SK-N-SH treated with all-trans-retinoic acid at 6 μM for 48 hours (cell line): ENCODE measurements at regions not wholly inside any gene's neighbourhood (a gene's known extent, or its start where the extent isn't known, plus 50 kb on each side); places are given as distances from the start of the nearest gene placed in this dataset.

Source experiments
- ATAC-seq: fragments of 200-7000 bp; cut with Tn5 transposase; 3 replicates; pipeline ENCODE4 v1.9.1; 2020; ENCODE audit warnings: mild to moderate bottlenecking, moderate library complexity
- ARNTL ChIP-seq: fragments of 450-650 bp; formaldehyde crosslinking; IDR thresholded peaks from 2 replicates; pipeline ENCODE4 v1.5.0; 2020; ENCODE audit warnings: low read depth, mild to moderate bottlenecking, moderate library complexity, borderline replicate concordance
- BACH2 ChIP-seq: fragments of 250-450 bp; sonication (Bioruptor Pico); IDR thresholded peaks from 2 replicates; pipeline ENCODE4 v1.9.0; 2021; ENCODE audit warnings: mild to moderate bottlenecking, borderline replicate concordance
- CREB5 ChIP-seq: fragments of 250-450 bp; sonication (Bioruptor Pico); IDR thresholded peaks from 2 replicates; pipeline ENCODE4 v1.5.1; 2020; ENCODE audit warnings: low read depth, mild to moderate bottlenecking, moderate library complexity
- CSDC2 ChIP-seq: fragments of 250-450 bp; sonication (Bioruptor Pico); IDR thresholded peaks from 2 replicates; pipeline ENCODE4 v1.5.0; 2020; ENCODE audit warnings: mild to moderate bottlenecking, moderate library complexity
- ISL1 ChIP-seq: fragments of 250-450 bp; sonication (Bioruptor Pico); IDR thresholded peaks from 2 replicates; pipeline ENCODE4 v2.1.2; 2022; ENCODE audit warnings: mild to moderate bottlenecking, moderate library complexity
- PPARA ChIP-seq: fragments of 250-450 bp; sonication (Bioruptor Pico); IDR thresholded peaks from 2 replicates; pipeline ENCODE4 v1.5.0; 2020; ENCODE audit warnings: mild to moderate bottlenecking, borderline replicate concordance
- RARB ChIP-seq: fragments of 250-450 bp; sonication (Bioruptor Pico); IDR thresholded peaks from 2 replicates; pipeline ENCODE4 v1.8.0; 2021; ENCODE audit warnings: mild to moderate bottlenecking, moderate library complexity
- SNAI2 ChIP-seq: fragments of 250-450 bp; sonication (Bioruptor Pico); IDR thresholded peaks from 2 replicates; pipeline ENCODE4 v1.5.0; 2020; ENCODE audit warnings: mild to moderate bottlenecking, moderate library complexity
- TCF4 ChIP-seq: fragments of 250-450 bp; sonication (Bioruptor Pico); IDR thresholded peaks from 2 replicates; pipeline ENCODE4 v1.8.0; 2021; ENCODE audit warnings: mild to moderate bottlenecking, moderate library complexity, borderline replicate concordance
- TSHZ2 ChIP-seq: fragments of 250-450 bp; sonication (Bioruptor Pico); IDR thresholded peaks from 2 replicates; pipeline ENCODE4 v1.5.0; 2020; ENCODE audit warnings: mild to moderate bottlenecking, moderate library complexity
- ZC3H10 ChIP-seq: fragments of 250-450 bp; sonication (Bioruptor Pico); IDR thresholded peaks from 2 replicates; pipeline ENCODE4 v1.5.1; 2021; ENCODE audit warnings: mild to moderate bottlenecking, moderate library complexity
- ZFP3 ChIP-seq: fragments of 250-450 bp; sonication (Bioruptor Pico); IDR thresholded peaks from 2 replicates; pipeline ENCODE4 v1.5.0; 2020; ENCODE audit warnings: mild to moderate bottlenecking, moderate library complexity
- ZFP30 ChIP-seq: fragments of 450-650 bp; formaldehyde crosslinking; IDR thresholded peaks from 2 replicates; pipeline ENCODE4 v1.5.0; 2022; ENCODE audit warnings: mild to moderate bottlenecking, moderate library complexity
- ZNF70 ChIP-seq: fragments of 450-650 bp; formaldehyde crosslinking; IDR thresholded peaks from 2 replicates; pipeline ENCODE4 v1.5.0; 2020; ENCODE audit warnings: mild to moderate bottlenecking, moderate library complexity
- ZNF8 ChIP-seq: fragments of 450-650 bp; formaldehyde crosslinking; IDR thresholded peaks from 2 replicates; pipeline ENCODE4 v1.5.0; 2020; ENCODE audit warnings: mild to moderate bottlenecking, moderate library complexity
- TF ChIP-seq, protein P1 (sequence below): fragments of 250-450 bp; sonication (Bioruptor Pico); IDR thresholded peaks from 2 replicates; pipeline ENCODE4 v1.5.1; 2021; ENCODE audit warnings: mild to moderate bottlenecking, moderate library complexity
- TF ChIP-seq, protein P2 (sequence below): fragments of 250-450 bp; sonication (Bioruptor Pico); IDR thresholded peaks from 2 replicates; pipeline ENCODE4 v1.8.0; 2021; ENCODE audit warnings: low read depth, mild to moderate bottlenecking, moderate library complexity, borderline replicate concordance
- TF ChIP-seq, protein P3 (sequence below): fragments of 250-450 bp; sonication (Bioruptor Pico); IDR thresholded peaks from 2 replicates; pipeline ENCODE4 v1.8.0; 2020; ENCODE audit warnings: mild to moderate bottlenecking, moderate library complexity, borderline replicate concordance

DNA sequence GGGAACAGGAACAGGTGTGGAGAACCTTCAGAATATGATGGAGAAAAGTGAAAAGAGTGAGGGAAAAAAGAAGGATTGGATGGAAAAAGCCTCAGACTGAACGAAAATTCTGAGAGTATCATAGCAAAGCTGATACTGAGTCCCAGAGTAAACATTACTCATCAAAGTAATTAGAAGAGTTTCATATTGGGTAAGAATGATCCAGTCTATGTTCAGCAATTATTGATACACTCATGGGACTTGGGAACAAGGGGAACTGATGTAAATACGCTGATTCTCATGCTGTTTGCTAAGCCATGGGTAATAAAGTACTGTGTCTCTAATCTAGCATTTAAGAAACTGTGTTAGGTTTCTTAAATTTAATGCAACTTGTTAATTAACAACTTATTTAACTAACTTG lies 219.9 kb upstream of the NOL4 start:
- TF ChIP-seq TCF4 (CRISPR knock-in tag) (no peak), PPARA (CRISPR knock-in tag) (no peak), ZFP3 (CRISPR knock-in tag) (no peak), CREB5 (CRISPR knock-in tag) (no peak), ZNF8 (CRISPR knock-in tag) (no peak)
- TF ChIP-seq, protein P1, sequence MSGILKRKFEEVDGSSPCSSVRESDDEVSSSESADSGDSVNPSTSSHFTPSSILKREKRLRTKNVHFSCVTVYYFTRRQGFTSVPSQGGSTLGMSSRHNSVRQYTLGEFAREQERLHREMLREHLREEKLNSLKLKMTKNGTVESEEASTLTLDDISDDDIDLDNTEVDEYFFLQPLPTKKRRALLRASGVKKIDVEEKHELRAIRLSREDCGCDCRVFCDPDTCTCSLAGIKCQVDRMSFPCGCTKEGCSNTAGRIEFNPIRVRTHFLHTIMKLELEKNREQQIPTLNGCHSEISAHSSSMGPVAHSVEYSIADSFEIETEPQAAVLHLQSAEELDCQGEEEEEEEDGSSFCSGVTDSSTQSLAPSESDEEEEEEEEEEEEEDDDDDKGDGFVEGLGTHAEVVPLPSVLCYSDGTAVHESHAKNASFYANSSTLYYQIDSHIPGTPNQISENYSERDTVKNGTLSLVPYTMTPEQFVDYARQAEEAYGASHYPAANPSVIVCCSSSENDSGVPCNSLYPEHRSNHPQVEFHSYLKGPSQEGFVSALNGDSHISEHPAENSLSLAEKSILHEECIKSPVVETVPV (CRISPR knock-in tag), result no peak
- no peak for ATAC-seq

GRCh38 chr18:34448662-34449061 lies 223.9 kb upstream of the NOL4 start:
- ATAC-seq, result no peak
- no peak for TF ChIP-seq ZNF70 (CRISPR knock-in tag)
- TF ChIP-seq TSHZ2, result no peak
- TF ChIP-seq RARB (CRISPR knock-in tag), result no peak
- TF ChIP-seq, protein P2, sequence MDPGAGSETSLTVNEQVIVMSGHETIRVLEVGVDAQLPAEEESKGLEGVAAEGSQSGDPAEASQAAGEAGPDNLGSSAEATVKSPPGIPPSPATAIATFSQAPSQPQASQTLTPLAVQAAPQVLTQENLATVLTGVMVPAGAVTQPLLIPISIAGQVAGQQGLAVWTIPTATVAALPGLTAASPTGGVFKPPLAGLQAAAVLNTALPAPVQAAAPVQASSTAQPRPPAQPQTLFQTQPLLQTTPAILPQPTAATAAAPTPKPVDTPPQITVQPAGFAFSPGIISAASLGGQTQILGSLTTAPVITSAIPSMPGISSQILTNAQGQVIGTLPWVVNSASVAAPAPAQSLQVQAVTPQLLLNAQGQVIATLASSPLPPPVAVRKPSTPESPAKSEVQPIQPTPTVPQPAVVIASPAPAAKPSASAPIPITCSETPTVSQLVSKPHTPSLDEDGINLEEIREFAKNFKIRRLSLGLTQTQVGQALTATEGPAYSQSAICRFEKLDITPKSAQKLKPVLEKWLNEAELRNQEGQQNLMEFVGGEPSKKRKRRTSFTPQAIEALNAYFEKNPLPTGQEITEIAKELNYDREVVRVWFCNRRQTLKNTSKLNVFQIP (CRISPR knock-in tag), result no peak
- TF ChIP-seq ZNF8 (CRISPR knock-in tag), result no peak
- TF ChIP-seq ARNTL (CRISPR knock-in tag), result no peak
- no peak for TF ChIP-seq SNAI2 (CRISPR knock-in tag)
- TF ChIP-seq CSDC2, result no peak
- no peak for TF ChIP-seq ISL1 (CRISPR knock-in tag)
- no peak for TF ChIP-seq BACH2 (CRISPR knock-in tag)
- TF ChIP-seq, protein P1 (CRISPR knock-in tag), result no peak
- TF ChIP-seq CREB5 (CRISPR knock-in tag), result no peak
- no peak for TF ChIP-seq TCF4 (CRISPR knock-in tag)
- TF ChIP-seq, protein P3, sequence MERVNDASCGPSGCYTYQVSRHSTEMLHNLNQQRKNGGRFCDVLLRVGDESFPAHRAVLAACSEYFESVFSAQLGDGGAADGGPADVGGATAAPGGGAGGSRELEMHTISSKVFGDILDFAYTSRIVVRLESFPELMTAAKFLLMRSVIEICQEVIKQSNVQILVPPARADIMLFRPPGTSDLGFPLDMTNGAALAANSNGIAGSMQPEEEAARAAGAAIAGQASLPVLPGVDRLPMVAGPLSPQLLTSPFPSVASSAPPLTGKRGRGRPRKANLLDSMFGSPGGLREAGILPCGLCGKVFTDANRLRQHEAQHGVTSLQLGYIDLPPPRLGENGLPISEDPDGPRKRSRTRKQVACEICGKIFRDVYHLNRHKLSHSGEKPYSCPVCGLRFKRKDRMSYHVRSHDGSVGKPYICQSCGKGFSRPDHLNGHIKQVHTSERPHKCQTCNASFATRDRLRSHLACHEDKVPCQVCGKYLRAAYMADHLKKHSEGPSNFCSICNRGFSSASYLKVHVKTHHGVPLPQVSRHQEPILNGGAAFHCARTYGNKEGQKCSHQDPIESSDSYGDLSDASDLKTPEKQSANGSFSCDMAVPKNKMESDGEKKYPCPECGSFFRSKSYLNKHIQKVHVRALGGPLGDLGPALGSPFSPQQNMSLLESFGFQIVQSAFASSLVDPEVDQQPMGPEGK (CRISPR knock-in tag), result no peak
- no peak for TF ChIP-seq ZFP30 (CRISPR knock-in tag)
- TF ChIP-seq ZC3H10, result no peak
- TF ChIP-seq, all 23 proteins: peak for 0
